Retinal pigment epithelial cell (primary cell): ENCODE measurements at regions not wholly inside any gene's neighbourhood (a gene's known extent, or its start where the extent isn't known, plus 50 kb on each side); places are given as distances from the start of the nearest gene placed in this dataset.

Experiments
- DNase-seq: peaks from one replicate; pipeline ENCODE4 v3.0.0-alpha.2; 2010; ENCODE audit warnings: low read depth
- H3K4me3 ChIP-seq: 2 replicates; pipeline ENCODE4 v1.5.1; 2011; ENCODE audit warnings: mild to moderate bottlenecking, low read length, control low read depth, moderate library complexity
- CTCF ChIP-seq: conservative IDR thresholded peaks from 2 replicates; pipeline ENCODE4 v1.5.1; 2011; ENCODE audit warnings: low read depth, low read length, control low read depth, inconsistent platforms

GRCh38 chr16:86044241-86044671 lies 145.3 kb downstream of the IRF8 start:
- DNase-seq = no peak
- no peak overlapping the region for H3K4me3 ChIP-seq
- TF ChIP-seq CTCF = peak; percentile 51

GRCh38 chr16:86044881-86045590 lies 146.1 kb downstream of the IRF8 start:
- TF ChIP-seq CTCF = no peak
- DNase-seq = no peak
- H3K4me3 ChIP-seq = no peak overlapping the region

- no peak for TF ChIP-seq CTCF
- no peak overlapping the region for H3K4me3 ChIP-seq
- DNase-seq = no peak
Measured at GRCh38 chr16:86045591-86045971, 146.6 kb downstream of the IRF8 start.

DNA sequence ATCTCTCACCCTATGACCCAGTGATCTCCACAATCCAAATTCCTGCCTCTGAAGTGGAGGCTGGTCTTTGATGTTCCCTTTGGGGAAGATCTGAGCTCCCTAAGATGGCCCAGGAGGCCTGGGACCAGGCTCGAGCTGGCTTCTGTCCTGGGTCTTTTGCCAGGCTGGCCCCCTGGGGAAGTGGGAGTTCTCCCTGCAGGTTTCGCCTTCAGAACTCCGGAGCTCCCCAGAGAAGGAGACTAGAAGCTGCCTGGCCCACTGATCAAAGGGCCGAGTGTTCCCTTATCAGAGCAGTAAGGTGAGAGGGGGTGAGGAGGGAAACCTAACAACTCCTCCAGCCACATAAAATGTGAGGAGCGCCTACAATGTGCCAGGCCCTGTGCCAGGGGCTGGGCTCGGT lies 147.1 kb downstream of the IRF8 start:
- no peak for DNase-seq
- H3K4me3 ChIP-seq = no peak overlapping the region
- no peak for TF ChIP-seq CTCF

DNA sequence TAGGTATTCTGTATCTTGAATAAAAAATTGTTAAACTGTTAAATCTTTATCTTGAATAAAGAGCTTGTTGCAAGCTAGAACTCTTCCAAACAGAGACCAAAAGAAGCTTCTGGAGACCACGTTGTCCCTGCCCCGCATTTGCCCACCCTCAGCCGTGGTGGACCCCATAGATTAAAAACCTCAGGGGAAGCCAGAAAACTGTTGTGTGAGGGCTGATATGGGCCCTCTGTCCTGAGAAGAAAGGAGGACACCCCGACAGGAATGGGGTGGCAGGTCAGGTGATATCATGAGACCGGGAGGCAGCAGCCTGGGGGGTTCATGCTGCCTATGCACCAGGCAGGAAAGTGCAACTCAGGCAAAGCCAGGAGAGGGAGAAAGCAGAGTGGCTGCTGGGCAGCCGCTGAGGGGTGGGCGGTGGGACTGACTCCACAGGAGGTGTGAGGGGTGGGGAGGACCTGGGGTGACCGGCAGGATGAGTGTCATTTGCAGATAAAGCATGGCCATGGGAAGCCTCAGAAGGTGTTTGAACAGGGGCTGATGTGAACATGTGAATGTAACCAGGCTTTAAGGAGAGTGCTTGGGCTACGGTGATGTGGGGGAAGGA lies 147.8 kb downstream of the IRF8 start:
- H3K4me3 ChIP-seq = no peak overlapping the region
- no peak for TF ChIP-seq CTCF
- no peak for DNase-seq

DNA sequence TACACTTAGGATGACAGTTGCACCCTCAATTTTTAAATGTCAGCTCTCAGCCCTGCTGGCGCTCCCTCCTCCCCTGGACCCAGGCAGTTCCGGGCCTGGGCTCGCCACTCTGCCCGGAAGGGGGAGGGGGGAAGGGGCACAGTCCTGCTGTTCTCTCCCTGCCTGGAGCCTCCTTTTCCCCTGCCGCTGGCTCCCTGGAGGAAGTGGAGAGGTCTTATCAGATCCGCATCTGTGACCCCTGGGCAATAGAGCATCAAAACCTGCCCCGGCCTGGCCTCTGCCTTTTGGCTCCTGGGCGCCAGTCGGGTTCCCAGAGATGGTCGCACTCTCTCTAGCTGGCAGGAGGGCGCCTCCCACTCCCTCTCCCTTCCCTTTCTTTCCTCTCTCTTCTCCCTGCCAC lies 149.3 kb downstream of the IRF8 start:
- TF ChIP-seq CTCF = no peak
- no peak overlapping the region for H3K4me3 ChIP-seq
- no peak for DNase-seq
